HG03354 (cell line): ENCODE measurements at regions not wholly inside any gene's neighbourhood (a gene's known extent, or its start where the extent isn't known, plus 50 kb on each side); places are given as distances from the start of the nearest gene placed in this dataset.
"Not testable (repeated sequence)": the region's sequence is repeated elsewhere in the genome, so short reads cannot be mapped to it uniquely, and the experiment has no call there.

ENCODE experiments used
- ATAC-seq: cut with Tn5 transposase; IDR thresholded peaks from one replicate; pipeline ENCODE4 v1.9.1; 2021; ENCODE audit warnings: mild to moderate bottlenecking; ENCODE audit not compliant: unreplicated experiment, poor library complexity, severe bottlenecking

DNA sequence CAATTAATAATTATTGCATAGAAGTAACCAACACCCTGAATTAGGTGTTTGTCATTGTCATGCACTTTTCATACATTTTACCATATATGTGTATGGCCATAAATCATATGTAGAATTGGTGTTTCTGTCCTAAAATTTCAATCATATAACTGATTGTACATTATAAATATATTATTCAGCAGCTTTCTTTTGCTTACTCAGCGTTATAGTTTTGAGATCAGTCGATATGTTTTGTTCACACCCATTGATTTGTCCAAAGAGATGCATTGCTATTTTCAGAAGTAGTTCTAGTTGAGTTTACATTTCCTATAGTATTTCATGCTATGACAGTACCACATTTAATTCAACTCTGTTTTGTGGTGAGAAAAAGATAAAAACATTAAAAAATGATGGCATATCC, 50.5 kb upstream of the PARP4 start:
- ATAC-seq = no peak

DNA sequence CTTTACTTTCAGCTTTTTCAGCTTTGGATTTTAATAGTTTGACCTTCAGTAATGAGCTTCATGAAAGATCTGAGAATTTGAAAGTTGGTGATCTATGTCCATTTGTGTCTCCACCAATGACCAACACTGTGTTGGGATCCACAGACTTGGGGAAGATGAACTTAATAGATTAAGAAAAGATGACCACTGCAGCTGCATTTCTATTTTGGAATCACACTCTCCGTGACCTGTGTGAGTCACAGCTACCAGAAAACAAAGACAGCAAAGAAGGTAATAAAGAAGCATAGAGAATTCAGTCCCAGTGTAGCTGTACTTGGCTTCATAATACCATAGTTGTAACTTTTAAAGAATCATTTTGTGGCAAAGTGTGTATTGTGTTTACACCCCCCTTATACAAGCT, 51.4 kb upstream of the PARP4 start:
- not testable (repeated sequence) for ATAC-seq

DNA sequence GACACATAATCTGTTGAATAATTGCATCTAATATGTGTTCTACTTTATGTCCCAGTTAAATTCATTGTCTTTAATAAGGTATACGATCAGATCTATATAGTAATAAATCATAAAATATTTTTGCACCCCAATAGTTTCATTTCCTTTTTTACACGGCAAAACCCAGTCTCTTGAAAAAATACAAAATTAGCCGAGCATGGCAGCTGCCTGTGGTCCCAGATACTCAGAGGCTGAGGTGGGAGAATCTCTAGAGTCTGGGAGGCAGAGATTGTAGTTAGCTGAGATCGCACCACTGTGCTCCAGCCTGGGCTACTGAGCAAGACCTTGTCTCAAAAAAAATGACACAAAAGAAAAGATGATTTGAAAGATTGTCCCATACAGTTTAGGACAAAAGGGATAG, 52.3 kb upstream of the PARP4 start:
- ATAC-seq = peak; percentile 56

DNA sequence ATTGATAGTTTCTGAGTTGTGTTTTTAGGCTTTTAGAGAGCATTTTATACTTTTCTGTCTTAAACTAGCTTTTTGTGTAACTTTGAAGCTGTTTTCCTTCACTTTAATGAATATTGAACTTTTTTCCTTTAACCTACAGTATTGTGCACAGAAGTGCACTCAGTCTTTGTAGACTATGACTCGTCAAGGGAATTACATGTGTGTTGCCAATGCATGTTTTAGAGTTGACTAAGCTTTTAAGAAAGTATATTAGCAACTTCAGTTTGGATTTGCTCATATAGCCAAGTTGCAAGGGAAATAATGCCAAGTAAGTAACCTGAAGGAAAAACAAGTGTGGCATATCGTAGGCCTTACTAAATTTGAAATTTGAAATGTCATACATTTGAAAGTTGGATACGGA, 55.0 kb upstream of the PARP4 start:
- ATAC-seq = not testable (repeated sequence)

DNA sequence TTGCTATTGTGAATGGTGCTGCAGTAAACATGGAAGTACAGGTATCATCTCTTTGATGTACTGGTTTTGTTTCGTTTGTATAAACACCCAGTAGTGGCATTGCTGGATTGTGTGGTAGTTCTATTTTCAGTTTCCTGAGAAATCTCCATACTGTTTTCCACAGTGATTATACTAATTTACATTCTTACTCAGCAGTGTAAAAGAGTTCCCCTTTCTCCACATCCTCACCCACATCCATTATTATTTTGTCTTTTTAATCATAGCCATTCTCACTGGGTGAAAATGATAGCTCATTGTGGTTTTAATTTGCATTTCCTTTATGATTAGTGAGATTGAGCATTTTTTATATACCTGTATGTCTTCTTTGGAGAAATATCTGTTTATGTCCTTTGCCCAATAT, 62.3 kb upstream of the PARP4 start:
- no peak for ATAC-seq

DNA sequence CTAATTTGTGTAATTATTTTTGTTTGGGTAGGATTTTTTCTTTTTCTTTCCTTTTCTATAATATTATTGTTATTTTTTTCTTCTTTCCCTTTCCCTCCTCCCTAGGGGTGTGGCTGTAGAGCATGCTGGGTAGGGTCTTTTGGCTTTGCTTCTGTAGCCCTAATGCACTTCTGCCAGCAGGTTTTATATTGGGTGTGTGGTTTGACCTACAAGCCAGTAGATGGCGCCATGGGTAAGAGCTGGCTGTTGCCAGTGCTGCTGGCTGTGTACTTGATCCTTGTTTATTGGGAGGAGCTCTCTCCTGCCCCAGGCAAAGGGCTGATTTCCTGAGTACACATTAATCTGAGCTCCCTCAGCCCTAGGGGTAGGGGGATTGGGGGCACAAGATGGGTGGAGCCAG, 67.7 kb upstream of the PARP4 start:
- not testable (repeated sequence) for ATAC-seq

DNA sequence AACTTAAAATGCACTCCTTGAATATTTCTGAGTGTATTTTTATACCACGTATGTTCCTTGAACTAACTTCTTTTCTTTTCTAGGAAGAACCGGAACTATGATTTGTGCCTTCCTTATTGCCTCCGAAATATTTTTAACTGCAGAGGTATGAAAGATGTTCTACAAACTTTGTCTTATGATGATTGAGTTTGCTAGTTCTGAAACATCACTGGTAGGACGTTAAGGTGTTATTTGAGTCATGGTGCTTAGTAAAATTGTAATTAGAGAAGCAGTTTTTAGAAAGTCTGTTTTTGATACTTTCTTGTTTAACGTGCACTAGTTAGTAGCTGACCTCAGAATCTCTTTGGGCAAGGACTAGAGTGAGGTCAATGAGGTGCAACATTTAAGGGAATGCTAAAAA, 69.0 kb upstream of the PARP4 start:
- not testable (repeated sequence) for ATAC-seq

DNA sequence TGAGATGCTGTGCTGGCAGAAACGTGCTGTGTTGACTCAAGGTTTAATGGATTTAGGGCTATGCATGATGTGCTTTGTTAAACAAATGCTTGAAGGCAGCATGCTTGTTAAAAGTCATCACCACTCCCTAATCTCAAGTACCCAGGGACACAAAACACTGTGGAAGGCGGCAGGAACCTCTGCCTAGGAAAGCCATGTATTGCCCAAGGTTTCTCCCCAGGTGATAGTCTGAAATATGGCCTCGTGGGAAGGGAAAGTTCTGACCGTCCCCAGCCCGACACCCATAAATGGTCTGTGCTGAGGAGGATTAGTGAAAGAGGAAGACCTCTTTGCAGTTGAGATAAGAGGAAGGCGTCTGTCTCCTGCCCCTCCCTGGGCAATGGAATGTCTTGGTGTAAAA, 79.1 kb upstream of the PARP4 start:
- ATAC-seq = not testable (repeated sequence)

DNA sequence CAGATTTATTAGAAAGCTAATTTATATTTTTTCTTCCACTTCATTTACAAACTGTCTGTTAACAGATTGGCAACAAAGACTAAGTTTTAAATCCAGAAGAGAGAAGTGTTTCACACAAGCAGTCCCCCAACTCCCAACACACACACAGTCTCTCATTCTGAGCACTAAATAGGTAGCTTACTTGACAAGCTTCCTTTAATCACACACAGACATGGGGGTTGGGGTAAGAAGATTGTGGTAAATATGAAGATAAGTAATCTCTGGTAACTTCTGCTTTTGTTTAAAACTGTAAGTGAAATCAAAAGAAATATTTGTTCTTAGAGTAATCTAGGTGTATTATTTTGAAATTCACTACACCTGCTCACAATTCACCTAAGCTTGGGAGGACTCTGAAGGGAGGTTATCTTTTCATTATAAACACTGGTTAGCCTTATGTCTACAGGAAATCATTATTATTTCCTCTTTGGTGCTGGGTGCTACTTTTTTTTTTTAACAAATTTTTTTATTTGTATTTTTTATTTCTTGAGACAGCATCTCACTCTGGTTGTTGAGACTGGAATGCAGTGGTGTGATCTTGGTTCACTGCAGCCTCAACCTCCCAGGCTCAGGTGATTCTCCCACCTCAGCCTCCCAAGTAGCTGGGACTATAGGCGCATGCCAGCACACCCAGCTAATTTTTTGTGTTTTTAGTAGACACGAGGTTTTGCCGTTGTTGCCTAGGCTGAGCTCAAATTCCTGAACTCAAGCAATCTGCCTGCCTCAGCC, 82.1 kb upstream of the ATP12A start:
- not testable (repeated sequence) for ATAC-seq

DNA sequence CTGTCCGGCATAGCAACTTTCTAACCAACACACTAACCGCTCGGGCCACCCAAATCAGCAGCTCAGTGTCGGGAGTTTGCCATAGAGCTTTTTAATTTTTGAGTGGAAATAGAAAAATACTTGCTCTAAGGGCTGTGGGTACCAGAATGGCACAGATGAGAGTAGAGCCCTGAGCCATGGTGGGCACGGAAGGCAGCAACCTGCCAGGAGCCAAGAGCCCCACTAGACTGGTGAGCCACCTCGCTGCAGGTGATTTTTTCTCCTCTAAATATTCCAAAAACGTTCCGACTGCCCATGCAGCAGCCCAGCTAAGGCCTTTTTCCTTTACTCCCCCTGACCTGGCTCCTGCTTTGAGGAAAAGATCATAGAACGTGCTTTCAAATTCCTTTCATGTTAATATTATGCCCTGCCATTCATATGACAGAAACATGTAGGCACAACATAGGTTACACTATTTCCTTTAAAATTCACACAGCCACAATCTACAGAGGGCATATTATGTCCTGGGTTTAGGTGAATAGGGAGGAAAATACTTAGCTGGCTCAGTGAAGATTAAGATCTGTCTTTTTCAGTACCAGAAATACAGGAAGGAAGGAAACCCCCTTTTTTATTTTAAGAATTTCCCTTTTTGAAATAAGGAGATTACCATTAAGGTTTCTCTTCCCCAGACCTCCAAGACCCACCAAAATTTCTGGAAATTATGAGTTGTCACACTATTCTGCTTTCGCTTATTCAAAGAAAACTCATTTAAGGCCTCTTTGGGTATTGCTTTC, 81.0 kb upstream of the ATP12A start:
- ATAC-seq = not testable (repeated sequence)

DNA sequence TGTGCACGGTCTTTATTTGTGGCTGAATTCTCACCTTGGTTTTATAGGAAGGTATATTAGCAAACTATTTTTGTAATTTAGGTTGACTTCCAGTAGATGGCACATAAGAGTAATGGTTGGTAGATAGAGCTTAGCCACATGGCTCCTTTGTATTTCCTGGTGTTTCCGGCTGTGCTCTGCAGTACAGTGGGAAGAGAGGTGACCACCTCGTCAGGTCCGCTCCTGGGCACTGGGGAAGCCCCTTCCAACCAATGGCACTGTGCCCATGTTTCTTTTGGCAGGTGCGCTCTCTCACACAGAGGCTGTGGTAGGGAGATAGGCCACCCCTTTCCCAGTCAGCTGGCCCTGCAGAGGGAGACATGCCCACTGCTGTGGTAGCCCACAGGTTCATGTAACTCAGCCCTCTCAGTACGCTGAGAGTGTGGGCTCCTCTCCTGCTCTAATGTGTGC, 74.3 kb upstream of the ATP12A start:
- ATAC-seq = peak; percentile 74

DNA sequence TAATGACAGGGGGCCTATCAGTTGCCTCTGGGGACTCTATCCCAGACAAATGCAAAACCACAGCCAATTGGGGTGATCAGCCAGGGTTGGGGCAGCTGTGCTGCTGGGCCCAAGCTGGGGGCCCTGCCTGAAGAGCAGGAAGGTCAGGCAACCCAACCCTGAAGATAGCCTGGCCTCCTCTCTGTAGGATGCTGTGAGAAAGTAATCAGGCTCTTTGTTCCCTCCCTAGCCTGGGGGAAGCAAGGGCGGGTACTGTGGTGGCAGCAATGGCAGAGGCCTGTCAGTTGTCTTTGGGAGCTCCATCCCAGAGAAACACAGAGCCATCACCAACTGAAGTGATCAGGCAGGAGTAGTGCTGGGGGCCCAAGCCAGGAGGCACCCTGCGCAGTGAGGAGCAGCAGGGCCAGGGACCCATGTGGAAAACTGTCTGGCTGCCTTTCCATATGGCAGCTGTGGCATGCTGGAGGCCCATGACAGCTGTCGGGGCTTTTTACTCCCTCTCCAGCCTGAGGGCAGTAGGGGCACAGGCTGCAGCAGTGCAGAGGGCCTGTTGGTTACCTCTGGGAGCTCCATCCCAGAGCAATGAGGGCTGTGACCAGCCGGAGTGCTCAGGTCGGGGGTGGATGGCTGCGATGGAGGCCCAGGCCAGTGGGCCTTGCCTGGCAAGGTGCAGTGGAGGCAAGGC, 73.6 kb upstream of the ATP12A start:
- ATAC-seq = no peak

DNA sequence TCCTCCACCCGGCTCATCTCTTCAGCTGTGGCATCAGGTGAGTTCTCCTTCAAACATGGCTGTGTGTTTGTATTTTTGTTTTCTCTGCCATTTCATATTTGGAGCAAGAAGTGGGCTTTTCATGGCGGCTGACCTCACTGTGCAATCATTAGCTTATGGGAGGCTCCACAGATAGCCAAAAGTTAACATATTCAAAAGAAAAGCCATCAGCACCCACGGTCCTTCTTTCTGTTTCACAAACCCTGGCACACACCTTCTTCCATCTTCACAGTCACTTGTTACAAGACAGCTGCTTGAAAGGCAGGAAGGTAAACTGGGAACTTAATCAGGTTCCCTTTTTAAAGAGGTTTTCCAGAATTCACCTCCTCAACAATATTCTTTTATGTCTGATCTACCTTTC, 69.3 kb upstream of the ATP12A start:
- no peak for ATAC-seq

DNA sequence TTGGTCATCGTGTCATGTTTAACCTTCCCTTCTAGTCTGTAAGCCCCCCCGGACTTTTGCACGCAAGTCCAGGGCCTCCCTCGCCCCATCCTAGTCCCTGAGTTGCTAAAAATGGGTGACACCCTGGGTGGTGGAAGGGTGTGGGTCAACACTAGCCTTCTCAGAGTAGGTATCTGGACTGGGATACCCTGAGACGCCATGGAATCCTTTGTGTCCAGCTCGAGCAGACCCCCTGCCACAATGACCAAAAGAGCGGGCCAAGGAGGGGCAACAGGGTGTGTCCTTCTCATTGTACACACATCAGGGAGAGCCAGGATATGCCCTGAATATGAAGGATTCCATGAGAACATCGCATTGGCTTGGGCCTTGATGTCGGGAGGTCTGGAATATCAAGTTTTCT, 67.5 kb upstream of the ATP12A start:
- ATAC-seq = no peak

DNA sequence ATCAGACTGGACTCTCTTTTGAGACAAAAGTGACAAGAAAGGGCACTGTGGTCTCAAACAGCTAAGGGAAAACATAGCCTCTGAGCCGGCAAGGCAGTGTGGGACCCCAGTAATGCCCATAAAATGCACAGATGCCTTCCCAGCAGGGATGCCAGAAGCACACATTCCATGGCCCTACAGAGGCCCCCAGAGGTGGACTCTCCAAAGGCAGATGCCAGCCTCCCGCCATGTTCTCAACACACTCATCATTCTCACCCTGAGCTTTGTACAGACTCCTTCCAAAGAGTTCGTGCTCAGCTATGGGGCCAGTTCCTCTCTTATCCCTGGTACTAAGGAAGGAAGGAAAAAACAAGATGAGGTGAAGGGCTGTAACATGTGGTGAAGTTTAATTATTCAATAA, 67.1 kb upstream of the ATP12A start:
- no peak for ATAC-seq

DNA sequence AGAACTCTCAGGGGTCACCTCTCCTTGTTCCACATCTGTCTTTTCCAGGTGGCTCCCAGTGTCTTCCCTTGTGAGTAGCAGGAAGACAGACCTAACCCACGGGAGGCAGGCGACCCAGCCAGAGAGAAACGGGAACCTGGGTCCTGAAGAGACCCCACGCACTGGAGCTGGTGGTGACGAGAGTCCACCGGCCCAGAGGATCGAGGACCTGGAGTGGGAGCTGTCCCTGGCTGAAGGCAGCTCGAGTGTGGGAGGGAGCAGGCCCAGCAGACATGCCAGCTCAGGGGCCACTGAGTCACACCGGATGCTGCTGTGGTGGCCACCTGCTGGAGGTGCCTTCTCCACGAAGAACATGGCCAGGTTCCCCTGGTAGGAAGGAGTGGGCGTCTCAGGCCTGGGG, 66.5 kb upstream of the ATP12A start:
- no peak for ATAC-seq

DNA sequence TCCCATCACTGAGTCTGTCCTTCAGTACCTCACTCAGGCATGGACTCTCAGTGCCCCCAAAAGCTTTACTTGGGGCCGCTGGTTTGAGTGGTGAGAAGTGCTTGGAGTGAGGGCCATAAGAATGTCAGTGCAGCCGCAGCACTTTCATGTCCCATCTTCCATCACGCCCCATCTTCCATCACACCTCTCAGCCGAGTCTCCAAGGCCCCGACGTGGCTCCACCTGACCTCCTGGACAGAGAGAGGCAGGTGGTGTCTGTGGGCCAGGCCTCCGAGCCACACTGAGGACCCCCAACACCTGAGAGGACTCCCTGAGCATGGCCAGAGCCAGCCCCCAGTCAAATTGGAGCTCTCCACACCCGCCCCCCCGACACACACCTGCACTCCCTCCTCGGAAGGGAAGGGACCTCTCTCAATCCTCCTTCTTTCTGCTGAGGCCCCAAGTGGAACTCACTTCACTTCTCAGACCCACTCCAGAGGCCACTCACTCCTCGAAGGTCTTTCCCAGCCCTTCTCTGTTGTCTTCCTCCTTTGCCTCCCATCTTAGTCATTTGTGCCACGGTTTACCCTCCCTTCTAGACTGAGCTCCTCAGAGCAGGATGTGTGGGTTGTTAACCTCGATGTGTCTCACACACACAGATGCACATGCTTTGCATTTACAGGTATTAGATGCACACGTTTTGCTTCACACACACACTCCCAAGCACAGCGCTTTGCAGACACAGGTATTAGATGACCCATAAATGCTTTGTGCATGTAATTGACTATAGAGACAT, 65.7 kb upstream of the ATP12A start:
- ATAC-seq = no peak

DNA sequence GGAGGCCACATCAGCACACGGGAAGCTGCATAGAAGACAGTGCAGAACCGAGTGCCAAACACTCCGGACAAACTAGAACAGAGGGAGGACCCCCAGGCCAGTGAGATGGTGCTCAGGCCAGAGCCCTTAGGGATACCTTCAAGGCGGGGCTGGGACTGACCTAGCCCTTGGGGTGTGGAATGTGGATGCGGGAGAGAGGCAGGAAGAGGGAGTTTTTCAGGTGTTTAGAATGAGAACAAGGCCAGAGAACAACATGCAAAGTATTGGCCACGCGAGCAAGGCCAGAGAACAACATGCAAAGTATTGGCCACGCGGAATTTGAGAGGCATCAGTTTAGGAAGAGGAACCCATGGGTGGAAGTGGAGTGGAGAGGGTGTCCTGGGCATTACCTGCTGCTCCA, 65.1 kb upstream of the ATP12A start:
- ATAC-seq = no peak

DNA sequence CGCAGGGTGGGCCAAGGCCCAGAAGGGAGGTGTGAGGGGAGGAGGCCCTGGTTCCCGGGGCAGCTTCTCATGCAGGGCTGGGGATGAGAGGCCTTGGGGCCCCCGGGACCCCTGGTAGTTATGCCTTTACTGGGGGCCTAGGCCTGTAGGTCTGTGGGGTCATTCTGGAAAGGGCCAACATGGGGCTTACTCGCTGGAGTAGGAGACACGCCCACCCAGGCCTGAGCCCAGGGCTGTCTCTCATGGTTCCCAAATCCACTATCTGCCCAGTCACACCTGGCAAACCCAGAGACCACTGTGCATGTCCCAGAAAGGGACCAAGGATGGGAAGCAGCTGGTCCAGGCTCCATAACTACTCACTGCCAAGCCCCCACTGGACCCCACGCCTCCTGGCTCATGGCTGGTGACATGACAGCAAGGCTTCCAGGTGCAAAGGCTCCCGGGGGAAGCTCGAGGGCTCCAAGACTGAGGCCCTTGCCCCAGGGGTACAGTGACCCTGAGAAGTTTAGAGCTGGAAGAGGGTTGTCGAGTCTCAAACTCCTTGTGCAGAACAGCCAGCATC, 64.2 kb upstream of the ATP12A start:
- ATAC-seq = no peak

DNA sequence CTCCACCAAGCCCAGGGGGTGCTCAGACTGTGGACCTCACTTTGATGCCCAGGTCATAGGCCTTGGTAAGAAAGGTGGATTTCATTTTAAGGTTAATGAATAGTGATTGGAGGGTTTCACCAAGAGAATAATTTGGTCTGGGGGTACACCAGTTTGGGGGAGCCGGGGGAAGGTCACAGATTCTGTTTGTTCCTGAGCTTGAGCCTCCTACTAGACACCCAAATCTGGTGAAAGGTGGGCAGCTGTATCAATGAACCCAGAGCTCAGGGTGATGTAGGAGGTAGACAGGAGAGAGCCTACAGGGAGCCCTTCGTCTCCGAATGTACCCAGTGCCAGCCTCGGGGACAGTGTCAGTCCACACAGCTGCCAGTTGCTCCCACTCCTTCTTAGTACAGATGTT, 63.7 kb upstream of the ATP12A start:
- ATAC-seq = no peak
